ENCODE measurements at regions not wholly inside any gene's neighbourhood (a gene's known extent, or its start where the extent isn't known, plus 50 kb on each side); places are given as distances from the start of the nearest gene placed in this dataset.
A peak's percentile ranks its signal among the peaks of the same experiment; 100 is the strongest.

DNA sequence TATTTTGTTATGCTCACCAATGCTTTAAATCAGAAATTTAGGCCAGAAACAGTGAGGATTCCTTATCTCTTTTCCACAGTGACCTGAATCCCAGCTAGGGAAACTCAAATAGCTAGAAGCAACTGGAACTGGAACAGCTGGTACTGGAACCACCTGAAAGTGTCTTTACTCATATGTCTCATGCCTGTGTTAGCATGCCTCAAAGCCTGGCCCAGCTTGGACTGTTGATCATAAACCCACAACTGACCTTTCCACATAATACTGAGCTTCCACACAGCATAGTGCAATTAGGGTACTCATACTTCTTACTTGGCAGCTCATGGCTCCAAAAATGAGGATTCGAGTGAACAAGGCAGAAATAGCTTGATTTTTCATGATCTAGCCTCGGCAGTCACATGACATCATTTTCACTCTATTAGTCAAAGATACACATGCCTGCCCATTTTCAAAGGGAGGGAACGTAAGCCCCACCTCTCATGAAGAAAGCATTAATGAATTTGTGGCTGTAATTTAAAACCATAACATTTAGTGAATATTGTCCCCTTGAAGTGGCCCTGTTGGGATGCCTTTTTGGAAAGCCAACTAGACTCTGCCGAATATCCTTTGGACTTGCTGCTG lies 80.8 kb upstream of the ACSL1 start:
- no TSS peak for BruUV-seq (replicated peaks)
- Histone ChIP-seq H3K4me1 (ENCODE audit: control insufficient read depth, insufficient read depth, low read length) (no peaks in the 10 kb centered on the region), H4K20me1 (ENCODE audit: control insufficient read depth, insufficient read depth) (no peaks in the 10 kb centered on the region), H3K4me3 (no peak overlapping the region), H3K27me3 (replicated peaks in 1 of 2; ENCODE audit: control insufficient read depth in 2 of 2, insufficient read depth in 2 of 2, low read length in 1 of 2) (no peaks in the 10 kb centered on the region; a peak in 1 of 4 replicates), H3K36me3 (ENCODE audit: control insufficient read depth in 2 of 2, insufficient read depth in 2 of 2, low read length in 1 of 2) (no peaks in the 10 kb centered on the region), H3K9me3 (replicated peaks; ENCODE audit: control insufficient read depth, insufficient read depth, low read length) (no peaks in the 10 kb centered on the region; the same call in 2 of the 3 replicates), H3K79me2 (ENCODE audit: control insufficient read depth, insufficient read depth, low read length) (no peaks in the 10 kb centered on the region), H3K9ac (ENCODE audit: control insufficient read depth, insufficient read depth, low read length) (no peak overlapping the region), H2AFZ (ENCODE audit: control insufficient read depth, low read depth, low read length) (no peak overlapping the region), H3K27ac (ENCODE audit: control insufficient read depth, insufficient read depth) (no peak overlapping the region), H3K4me2 (ENCODE audit: control insufficient read depth, insufficient read depth) (no peak overlapping the region)
- POLR2A ChIA-PET, result interaction anchor here (0.6 to 1.0 kb wide), 2 partner anchors 81 to 88 kb away, joined by 3 read pairs; partner anchors contain the start of gene ACSL1
- FAIRE-seq (no peak), ATAC-seq (peak; percentile 71), DNase-seq (ENCODE audit: low read depth, low spot score) (no peak)
- WGBS (ENCODE audit: insufficient coverage, insufficient replicate concordance, low lambda C conversion rate, missing lambda C conversion rate), result 18% methylated on average over 4 of the region's 4 CpGs
- peak; percentile 35; the same call in 1 of the 2 replicates for TF ChIP-seq NFIC (IDR thresholded peaks at IDR 0.05; ENCODE audit: low read depth, low read length)
- 0 out of 2 replicates have a peak, but pooled peaks have one; percentile 18 for TF ChIP-seq PAX5 (IDR thresholded peaks at IDR 0.05; ENCODE audit: borderline replicate concordance, low read depth, low read length)
- no peak for TF ChIP-seq MTA3 (IDR thresholded peaks at IDR 0.05; ENCODE audit: borderline replicate concordance, low read length)
- TF ChIP-seq, protein P1, sequence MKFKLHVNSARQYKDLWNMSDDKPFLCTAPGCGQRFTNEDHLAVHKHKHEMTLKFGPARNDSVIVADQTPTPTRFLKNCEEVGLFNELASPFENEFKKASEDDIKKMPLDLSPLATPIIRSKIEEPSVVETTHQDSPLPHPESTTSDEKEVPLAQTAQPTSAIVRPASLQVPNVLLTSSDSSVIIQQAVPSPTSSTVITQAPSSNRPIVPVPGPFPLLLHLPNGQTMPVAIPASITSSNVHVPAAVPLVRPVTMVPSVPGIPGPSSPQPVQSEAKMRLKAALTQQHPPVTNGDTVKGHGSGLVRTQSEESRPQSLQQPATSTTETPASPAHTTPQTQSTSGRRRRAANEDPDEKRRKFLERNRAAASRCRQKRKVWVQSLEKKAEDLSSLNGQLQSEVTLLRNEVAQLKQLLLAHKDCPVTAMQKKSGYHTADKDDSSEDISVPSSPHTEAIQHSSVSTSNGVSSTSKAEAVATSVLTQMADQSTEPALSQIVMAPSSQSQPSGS (IDR thresholded peaks at IDR 0.05; ENCODE audit: low read length), result 0 out of 2 replicates have a peak, but pooled peaks have one; percentile 42
- peak; percentile 81 for TF ChIP-seq JUNB (IDR thresholded peaks at IDR 0.05)
- TF ChIP-seq RAD51 (IDR thresholded peaks at IDR 0.05), result peak; percentile 42; the same call in 1 of the 2 replicates
- peak; percentile 84 for TF ChIP-seq TCF7 (IDR thresholded peaks at IDR 0.05; ENCODE audit: borderline replicate concordance)
- no peak for TF ChIP-seq CBX3 (IDR thresholded peaks at IDR 0.05; ENCODE audit: borderline replicate concordance, low read depth)
- 0 out of 2 replicates have a peak, but pooled peaks have one; percentile 18 for TF ChIP-seq ATF7 (IDR thresholded peaks at IDR 0.05; ENCODE audit: low read depth)
- TF ChIP-seq RUNX3 (IDR thresholded peaks at IDR 0.05; ENCODE audit: low read length), result peak; percentile 36; the same call in 1 of the 2 replicates
- TF ChIP-seq EED (IDR thresholded peaks at IDR 0.05; ENCODE audit: low read depth), result peak; percentile 37; the same call in 1 of the 2 replicates
- TF ChIP-seq HDAC2 (IDR thresholded peaks at IDR 0.05), result no peak
- 0 out of 4 replicates have a peak, but pooled peaks of 1 of the 2 experiments have one; percentile 9 for TF ChIP-seq BHLHE40 (IDR thresholded peaks at IDR 0.05; ENCODE audit: borderline replicate concordance in 1 of 2, low read depth in 2 of 2, low read length in 1 of 2)
- TF ChIP-seq, protein P2, sequence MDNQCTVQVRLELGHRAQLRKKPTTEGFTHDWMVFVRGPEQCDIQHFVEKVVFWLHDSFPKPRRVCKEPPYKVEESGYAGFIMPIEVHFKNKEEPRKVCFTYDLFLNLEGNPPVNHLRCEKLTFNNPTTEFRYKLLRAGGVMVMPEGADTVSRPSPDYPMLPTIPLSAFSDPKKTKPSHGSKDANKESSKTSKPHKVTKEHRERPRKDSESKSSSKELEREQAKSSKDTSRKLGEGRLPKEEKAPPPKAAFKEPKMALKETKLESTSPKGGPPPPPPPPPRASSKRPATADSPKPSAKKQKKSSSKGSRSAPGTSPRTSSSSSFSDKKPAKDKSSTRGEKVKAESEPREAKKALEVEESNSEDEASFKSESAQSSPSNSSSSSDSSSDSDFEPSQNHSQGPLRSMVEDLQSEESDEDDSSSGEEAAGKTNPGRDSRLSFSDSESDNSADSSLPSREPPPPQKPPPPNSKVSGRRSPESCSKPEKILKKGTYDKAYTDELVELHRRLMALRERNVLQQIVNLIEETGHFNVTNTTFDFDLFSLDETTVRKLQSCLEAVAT (IDR thresholded peaks at IDR 0.05), result no peak
- TF ChIP-seq ZSCAN29 (IDR thresholded peaks at IDR 0.05), result no peak
- SMC1A ChIA-PET (ENCODE audit: uncharacterized antibody, unreplicated experiment), result interaction anchor here (0.9 to 2.3 kb wide), 13 partner anchors 9 to 642 kb away, joined by 4 to 14 read pairs (median 9); no protein-coding TSS in a partner anchor
- CTCF ChIA-PET, result interaction anchor here (0.6 to 2.4 kb wide), 16 partner anchors 9 to 641 kb away, joined by 3 to 25 read pairs (median 4); no protein-coding TSS in a partner anchor
- RAD21 ChIA-PET (ENCODE audit: unreplicated experiment), result interaction anchor here (0.8 to 2.1 kb wide), 8 partner anchors 9 to 161 kb away, joined by 3 to 13 read pairs (median 3); no protein-coding TSS in a partner anchor
- intact Hi-C loops (cut with micrococcal nuclease; ENCODE audit: unreplicated experiment), result loop anchor here (1.0 to 5.0 kb wide), 2 partner anchors 89 to 161 kb away; no protein-coding TSS in a partner anchor
- in situ Hi-C loops (cut with MboI), result no loop called here
